ENCODE measurements at regions not wholly inside any gene's neighbourhood (a gene's known extent, or its start where the extent isn't known, plus 50 kb on each side); places are given as distances from the start of the nearest gene placed in this dataset.

GRCh38 chr15:95742256-95742655 lies 588.2 kb upstream of the NR2F2 start:
- Histone ChIP-seq H3K27me3 (no peaks in the 10 kb centered on the region), H3K36me3 (no peaks in the 10 kb centered on the region)
- WGBS: 96% methylated on average over 3 of the region's 3 CpGs

GRCh38 chr15:95742836-95743235 lies 587.7 kb upstream of the NR2F2 start:
- Histone ChIP-seq H3K4me3 (no peak overlapping the region), H3K27me3 (no peaks in the 10 kb centered on the region), H3K36me3 (no peaks in the 10 kb centered on the region), H3K27ac (no peak overlapping the region), H3K9me3 (no peaks in the 10 kb centered on the region), H3K4me1 (no peaks in the 10 kb centered on the region)
- WGBS: 90% methylated on average over 2 of the region's 2 CpGs
- no peak for TF ChIP-seq CTCF (IDR thresholded peaks at IDR 0.05)
- no peak for TF ChIP-seq POLR2A (IDR thresholded peaks at IDR 0.05)
- TF ChIP-seq EP300 (IDR thresholded peaks at IDR 0.05): no peak
- no peak for TF ChIP-seq POLR2AphosphoS5 (IDR thresholded peaks at IDR 0.05)
- no peak for DNase-seq (ENCODE audit: low spot score in 2 of 2)

More at GRCh38 chr15:95742256-95742655, 588.2 kb upstream of the NR2F2 start:
- no peaks in the 10 kb centered on the region for H3K4me1 ChIP-seq
- no peak for DNase-seq (ENCODE audit: low spot score in 2 of 2)
- no peak overlapping the region for H3K4me3 ChIP-seq
- no peak overlapping the region for H3K27ac ChIP-seq
- no peak for TF ChIP-seq EP300 (IDR thresholded peaks at IDR 0.05)
- no peak for TF ChIP-seq POLR2AphosphoS5 (IDR thresholded peaks at IDR 0.05)
- no peak for TF ChIP-seq POLR2A (IDR thresholded peaks at IDR 0.05)
- TF ChIP-seq CTCF (IDR thresholded peaks at IDR 0.05): no peak
- H3K9me3 ChIP-seq: no peaks in the 10 kb centered on the region

GRCh38 chr15:95757171-95757570 lies 573.3 kb upstream of the NR2F2 start:
- Histone ChIP-seq H3K9me3 (no peaks in the 10 kb centered on the region), H3K36me3 (no peaks in the 10 kb centered on the region), H3K27ac (no peak overlapping the region), H3K4me1 (no peaks in the 10 kb centered on the region), H3K4me3 (no peak overlapping the region), H3K27me3 (no peaks in the 10 kb centered on the region)
- DNase-seq (ENCODE audit: low spot score in 2 of 2): no peak
- 89% methylated on average over 2 of the region's 2 CpGs for WGBS
- TF ChIP-seq POLR2AphosphoS5 (IDR thresholded peaks at IDR 0.05) (no peak), CTCF (IDR thresholded peaks at IDR 0.05) (no peak), EP300 (IDR thresholded peaks at IDR 0.05) (no peak), POLR2A (IDR thresholded peaks at IDR 0.05) (no peak)

GRCh38 chr15:95758451-95758850 lies 572.0 kb upstream of the NR2F2 start:
- Histone ChIP-seq H3K27ac (no peak overlapping the region), H3K4me1 (no peaks in the 10 kb centered on the region), H3K36me3 (no peaks in the 10 kb centered on the region), H3K9me3 (no peaks in the 10 kb centered on the region), H3K27me3 (no peaks in the 10 kb centered on the region), H3K4me3 (no peak overlapping the region)
- no peak for TF ChIP-seq POLR2AphosphoS5 (IDR thresholded peaks at IDR 0.05)
- no peak for TF ChIP-seq EP300 (IDR thresholded peaks at IDR 0.05)
- no peak for TF ChIP-seq POLR2A (IDR thresholded peaks at IDR 0.05)
- no peak for TF ChIP-seq CTCF (IDR thresholded peaks at IDR 0.05)
- 91% methylated on average over 1 of the region's 1 CpG for WGBS
- no peak for DNase-seq (ENCODE audit: low spot score in 2 of 2)

- no peaks in the 10 kb centered on the region for H3K4me1 ChIP-seq
- H3K27ac ChIP-seq: no peak overlapping the region
- TF ChIP-seq POLR2AphosphoS5 (IDR thresholded peaks at IDR 0.05) (no peak), EP300 (IDR thresholded peaks at IDR 0.05) (no peak), CTCF (IDR thresholded peaks at IDR 0.05) (no peak), POLR2A (IDR thresholded peaks at IDR 0.05) (no peak)
- WGBS: 50% methylated on average over 2 of the region's 2 CpGs
- H3K36me3 ChIP-seq: no peaks in the 10 kb centered on the region
- no peak for DNase-seq (ENCODE audit: low spot score in 2 of 2)
- no peaks in the 10 kb centered on the region for H3K9me3 ChIP-seq
- no peaks in the 10 kb centered on the region for H3K27me3 ChIP-seq
- H3K4me3 ChIP-seq: no peak overlapping the region
Observed at GRCh38 chr15:95758851-95759250, 571.6 kb upstream of the NR2F2 start.

Data from suprapubic skin (tissue), 4 donors.